Jurkat, Clone E6-1 (cell line): ENCODE measurements at regions not wholly inside any gene's neighbourhood (a gene's known extent, or its start where the extent isn't known, plus 50 kb on each side); places are given as distances from the start of the nearest gene placed in this dataset.
"Not testable (repeated sequence)": the region's sequence is repeated elsewhere in the genome, so short reads cannot be mapped to it uniquely, and the experiment has no call there.

Experiments used
- DNase-seq: peaks from one replicate; pipeline ENCODE4 v3.0.0-alpha.2; 2011; ENCODE audit warnings: low read depth, low spot score
- H3K4me3 ChIP-seq: 2 replicates; pipeline ENCODE4 v1.5.1; 2011; ENCODE audit warnings: mild to moderate bottlenecking, low read length, control low read depth, moderate library complexity

DNA sequence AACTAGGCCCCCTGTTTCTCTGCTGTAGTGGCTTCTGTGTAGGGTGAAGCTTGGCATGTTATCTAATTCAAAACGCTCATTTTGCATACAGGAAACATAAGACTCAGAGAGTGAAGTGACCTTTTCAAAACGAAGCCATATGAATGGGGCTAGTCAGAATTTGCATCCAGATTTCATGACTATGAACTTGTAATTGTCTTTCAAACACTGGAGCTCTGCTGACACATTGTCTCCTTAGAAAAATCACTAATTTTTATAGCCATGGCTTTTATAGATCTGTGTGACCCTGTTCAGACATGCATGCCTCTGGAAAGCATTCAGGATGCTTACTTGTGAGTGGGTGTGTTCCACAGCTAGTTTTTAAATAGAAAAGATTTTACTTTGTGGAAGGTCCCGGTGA is 444.3 kb upstream of the GCFC2 start:
- no peak for DNase-seq
- no peak overlapping the region for H3K4me3 ChIP-seq

DNA sequence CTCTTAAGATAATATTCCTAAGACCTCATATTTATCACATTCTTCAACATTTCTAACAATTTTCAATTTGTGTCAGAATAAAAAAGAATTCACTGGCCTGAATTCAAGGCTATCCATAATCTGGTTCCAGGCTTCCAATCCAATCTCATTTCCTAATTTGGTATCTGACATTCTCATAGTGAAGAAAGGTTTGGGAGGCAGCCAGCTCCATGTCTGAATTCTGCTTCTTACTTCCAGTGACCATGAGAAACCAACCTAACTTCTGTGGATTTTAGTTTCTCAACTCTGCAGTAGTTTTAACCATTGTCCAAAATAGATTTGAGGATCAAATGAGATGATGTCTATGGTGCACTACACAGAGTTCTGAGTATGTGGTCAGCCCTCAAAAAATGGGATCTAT is 439.1 kb upstream of the GCFC2 start:
- no peak overlapping the region for H3K4me3 ChIP-seq
- no peak for DNase-seq

DNA sequence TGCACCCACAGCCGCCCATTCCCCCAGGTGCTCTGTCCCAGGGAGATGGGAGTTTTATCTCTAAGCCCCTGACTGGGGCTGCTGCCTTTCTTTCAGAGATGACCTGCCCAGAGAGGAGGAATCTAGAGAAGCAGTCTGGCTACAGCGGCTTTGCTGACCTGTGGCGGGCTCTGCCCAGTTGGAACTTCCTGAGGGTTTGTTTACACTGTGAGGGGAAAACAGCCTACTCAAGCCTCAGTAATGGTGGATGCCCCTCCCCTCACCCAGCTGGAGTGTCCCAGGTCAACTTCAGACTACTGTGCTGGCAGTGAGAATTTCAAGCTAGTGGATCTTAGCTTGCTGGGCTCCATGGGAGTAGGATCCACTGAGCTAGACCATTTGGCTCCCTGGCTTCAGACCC is 428.6 kb upstream of the GCFC2 start:
- H3K4me3 ChIP-seq, DNase-seq: not testable (repeated sequence)

DNA sequence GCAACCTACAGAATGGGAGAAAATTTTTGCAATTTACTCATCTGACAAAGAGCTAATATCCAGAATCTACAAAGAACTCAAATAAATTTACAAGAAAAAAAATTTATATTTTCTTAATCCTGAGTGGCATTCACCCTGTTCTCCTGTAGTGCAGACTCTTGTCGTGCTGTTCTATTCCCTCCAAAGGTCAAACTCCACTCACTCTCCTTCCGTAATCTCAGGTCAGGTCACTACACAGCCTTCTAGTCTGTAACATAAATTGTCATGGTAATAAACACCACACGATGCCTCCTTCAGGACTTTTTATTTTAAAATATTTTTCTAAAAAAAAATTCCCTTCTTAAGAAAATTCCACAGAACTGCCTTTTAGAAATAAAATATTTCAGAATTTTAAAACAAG is 417.9 kb upstream of the GCFC2 start:
- DNase-seq = no peak
- H3K4me3 ChIP-seq = no peak overlapping the region

DNA sequence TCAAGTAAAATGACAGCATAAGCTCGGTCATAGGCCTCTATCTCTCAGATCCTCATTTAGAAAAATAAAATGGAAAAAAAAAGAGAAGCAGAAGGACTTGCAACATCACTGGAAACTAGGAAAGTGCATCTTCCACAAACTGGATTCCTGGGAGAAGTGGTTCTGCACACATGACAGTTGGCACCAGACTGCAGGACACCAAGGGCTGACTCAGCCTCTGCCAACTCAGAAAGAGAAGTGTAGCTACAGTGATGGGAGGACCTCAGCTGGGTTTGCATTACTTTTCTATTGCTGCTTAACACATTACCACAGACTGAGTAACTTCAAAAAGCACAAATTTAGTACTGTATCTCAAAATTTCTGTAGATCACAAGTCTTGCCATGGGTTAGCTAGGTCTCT is 409.5 kb upstream of the GCFC2 start:
- H3K4me3 ChIP-seq = no peak overlapping the region
- DNase-seq = no peak

DNA sequence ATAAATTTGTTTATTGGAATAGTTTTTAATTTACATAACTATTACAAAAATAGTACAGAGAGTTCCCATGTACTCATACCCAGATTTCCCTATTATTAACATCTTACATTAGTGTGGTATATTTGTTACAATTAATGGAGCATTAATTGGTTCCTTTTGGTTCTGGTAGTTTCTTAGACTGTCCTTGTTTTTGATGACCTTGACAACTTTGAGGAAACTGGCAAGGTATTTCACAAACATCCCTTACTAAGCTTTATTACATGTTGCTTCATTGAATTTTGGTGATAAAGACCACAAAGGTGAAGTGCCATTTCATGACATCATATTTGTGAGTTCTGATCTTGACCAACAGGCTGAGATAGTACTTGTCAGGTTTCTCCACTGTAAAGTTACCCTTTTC is 379.0 kb upstream of the GCFC2 start:
- no peak overlapping the region for H3K4me3 ChIP-seq
- no peak for DNase-seq

DNA sequence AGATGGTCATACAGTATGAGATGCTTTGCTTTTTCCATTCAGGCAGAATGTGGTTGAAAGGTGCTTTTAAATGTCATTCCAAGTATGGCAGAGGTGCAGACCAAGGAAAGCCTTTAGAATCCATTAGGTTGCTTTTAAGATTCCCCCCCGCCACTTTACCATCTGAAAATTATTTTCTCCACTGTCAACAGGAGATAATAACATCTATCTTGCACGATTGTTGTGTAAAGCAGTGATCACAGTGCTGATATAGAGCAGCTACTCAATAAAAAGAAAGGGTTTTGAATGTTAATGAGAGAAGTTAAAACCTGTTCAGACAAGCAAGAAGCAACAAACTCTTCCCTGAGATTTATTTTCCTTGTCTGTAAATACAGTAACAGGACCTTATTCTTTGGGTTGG is 372.5 kb upstream of the GCFC2 start:
- H3K4me3 ChIP-seq = no peak overlapping the region

DNA sequence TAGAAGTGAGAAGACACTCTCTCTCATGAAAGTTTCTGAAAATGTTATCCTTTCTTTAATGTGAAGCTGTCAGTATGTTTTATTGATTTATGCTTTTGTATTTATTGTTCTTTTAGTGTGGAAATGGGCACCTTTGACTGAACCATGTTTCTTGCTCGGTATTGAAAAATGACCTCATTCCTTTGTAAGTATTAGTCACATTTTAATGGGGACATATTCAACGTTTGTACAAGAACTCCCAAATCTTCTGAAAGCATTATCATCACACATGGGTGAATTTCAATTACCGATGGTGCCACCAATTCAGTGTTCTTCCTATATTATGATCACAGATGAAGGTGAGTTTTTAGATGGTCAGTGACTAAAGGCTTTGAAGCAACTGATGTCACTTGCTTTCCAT is 371.8 kb upstream of the GCFC2 start:
- H3K4me3 ChIP-seq = no peak overlapping the region
- no peak for DNase-seq

More for the DNA sequence above, 372.5 kb upstream of the GCFC2 start:
- DNase-seq = no peak

DNA sequence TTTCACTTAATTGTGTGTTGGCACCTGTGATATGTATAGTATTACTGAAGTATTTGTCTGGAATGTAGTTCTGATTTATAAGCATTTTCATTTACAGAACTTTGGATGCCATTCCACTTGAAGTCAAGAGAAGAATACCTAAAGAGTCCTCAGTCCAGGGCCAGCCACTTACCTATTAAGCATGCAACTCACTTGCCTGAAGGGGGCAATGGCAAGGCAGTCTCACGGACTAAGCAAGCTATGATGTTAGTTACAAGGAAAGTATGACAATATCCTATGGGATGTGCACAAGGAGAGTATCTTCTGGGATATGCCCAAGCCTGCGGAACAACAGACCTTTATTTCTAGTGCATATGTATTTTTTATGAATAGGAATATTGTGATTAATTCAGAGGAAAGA is 369.4 kb upstream of the GCFC2 start:
- no peak for DNase-seq
- no peak overlapping the region for H3K4me3 ChIP-seq

DNA sequence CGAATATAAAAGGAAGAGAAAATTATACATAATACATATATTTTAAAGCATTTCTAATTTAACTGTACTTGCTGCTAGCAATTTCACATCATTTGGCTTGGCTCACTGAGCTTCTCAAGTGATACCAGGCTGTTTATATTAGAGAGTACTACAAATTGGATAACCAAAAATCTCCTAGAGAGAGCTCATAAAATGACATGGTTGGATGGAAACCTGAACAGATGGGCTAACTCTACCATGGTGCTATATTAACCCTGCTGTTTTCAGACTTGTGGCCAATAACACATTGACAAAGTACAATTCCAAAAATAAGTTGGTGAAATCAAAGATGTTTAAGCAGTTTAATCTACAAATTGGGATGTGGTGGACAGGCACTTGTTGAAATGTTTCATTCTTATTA is 364.4 kb upstream of the GCFC2 start:
- H3K4me3 ChIP-seq = no peak overlapping the region
- DNase-seq = no peak

DNA sequence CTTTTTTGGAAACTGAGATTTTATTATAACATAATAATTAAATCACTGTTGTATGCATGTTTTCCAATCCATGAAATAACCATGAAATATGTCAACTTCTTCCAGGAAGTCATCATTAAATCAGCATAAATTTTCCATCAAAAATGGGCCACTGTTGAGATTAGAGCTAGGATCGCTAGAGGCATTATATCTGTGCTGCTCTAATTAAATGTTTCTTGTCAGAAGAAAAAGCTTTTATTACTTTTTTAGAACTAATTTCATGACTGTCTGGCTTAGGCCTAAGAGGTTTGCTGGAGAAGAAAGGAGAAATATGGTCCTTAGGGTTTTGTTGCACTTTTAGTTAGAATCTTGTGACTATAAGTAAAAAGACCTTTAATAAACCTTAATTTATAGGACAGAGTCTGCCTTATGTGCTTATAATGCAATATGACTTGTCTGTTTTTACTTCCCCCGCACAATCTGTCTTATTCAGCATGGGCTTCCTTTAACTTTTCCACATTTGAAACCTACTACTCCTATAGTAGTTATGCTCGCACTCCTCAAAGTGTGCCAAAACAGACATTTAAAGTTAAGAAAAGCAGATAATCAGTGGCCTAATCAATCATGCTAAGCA is 363.4 kb upstream of the GCFC2 start:
- no peak overlapping the region for H3K4me3 ChIP-seq
- DNase-seq = no peak

DNA sequence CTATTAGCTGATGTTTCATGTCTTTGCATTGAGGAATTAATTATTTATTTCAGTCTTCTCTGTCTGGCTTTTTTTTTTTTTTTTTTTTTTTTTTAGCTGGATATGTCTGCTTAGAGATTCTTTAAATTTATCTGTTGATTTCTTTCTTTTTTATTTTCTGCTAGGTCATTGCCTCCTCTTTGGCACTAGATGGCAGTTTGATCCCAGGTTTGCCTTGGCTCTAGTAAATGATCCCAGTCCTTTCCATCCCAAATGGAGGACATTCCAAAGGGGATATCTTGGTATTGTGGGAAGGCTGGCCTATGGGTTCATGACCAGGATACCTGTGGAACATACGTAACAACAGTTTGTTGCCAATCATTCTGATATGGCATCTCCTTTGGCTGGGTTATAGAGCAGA is 339.5 kb upstream of the GCFC2 start:
- H3K4me3 ChIP-seq = no peak overlapping the region
- DNase-seq = no peak

DNA sequence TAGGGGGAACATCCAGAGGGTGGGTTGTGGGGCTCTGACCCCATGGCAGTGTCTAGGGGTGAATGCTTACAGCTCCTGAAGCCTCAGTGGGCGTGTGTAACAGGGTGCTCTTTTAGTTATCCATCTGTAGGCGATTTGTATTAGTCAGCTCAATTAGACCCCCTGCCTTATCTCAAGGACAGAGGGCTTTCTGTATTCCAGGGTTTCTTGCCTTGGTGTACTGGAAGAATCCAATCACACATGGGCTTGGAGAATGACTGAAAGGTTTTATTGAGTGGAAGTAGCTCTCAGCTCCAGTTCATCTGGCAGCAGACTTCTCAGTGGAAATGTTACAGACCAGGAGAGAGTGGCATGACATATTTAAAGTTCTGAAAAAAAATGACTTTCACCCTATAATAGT is 334.0 kb upstream of the GCFC2 start:
- no peak for DNase-seq
- no peak overlapping the region for H3K4me3 ChIP-seq

DNA sequence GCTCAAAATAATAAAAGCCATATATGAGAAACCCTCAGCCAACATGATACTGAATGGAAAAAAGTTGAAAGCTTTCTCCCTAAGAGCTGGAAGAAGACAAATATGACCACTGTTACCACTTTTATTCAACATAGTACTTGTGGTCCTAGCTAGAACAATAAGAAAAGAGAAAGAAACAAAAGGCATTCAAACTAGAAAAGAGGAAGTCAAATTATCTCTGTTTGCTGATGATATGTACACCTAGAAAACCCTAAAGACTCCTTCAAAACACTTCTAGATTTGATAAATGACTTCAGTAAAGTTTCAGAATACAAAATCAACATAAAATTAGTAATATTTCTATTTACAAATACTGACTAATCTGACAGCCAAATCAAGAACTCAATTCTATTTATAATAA is 328.8 kb upstream of the GCFC2 start:
- DNase-seq = no peak

DNA sequence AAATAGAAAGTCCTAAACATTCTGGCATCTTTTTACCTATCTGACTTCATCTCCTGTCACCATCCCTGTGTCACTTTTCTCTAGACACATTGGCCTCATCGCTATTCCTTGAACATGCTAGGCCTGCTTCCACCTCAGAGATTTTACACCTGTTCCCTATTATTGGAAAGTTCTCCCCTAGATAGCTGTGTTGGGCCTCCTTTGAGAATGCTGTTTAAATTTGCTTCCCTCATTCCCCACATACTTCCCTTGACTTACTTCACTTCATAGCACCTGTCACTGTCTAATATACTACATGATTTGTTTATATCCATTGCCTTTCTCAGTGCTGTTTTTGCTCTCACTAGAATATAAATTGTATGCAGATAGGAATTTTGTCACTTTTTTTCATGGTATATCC is 317.0 kb upstream of the GCFC2 start:
- no peak for DNase-seq

More for the DNA sequence above, 328.8 kb upstream of the GCFC2 start:
- no peak overlapping the region for H3K4me3 ChIP-seq

DNA sequence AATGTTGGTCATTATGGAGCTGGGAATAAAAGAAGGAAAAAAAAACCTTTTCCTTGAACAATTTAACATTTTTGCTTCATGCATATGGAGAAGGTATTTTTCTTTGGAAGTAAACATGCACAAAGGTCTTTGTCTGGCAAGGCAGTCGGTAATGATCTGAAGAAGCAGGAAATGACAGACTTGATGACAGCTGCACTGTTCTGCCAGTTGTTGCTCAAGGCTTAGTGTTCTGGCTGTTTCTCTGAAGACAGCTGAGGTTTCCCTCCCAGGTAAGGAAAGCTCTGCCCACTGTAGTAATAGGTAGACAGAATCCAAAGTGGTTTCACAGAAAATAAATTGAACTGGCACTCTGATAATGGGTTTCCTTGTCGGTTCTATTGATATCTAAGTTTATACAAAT is 308.4 kb upstream of the GCFC2 start:
- DNase-seq = no peak
- H3K4me3 ChIP-seq = no peak overlapping the region

More for the DNA sequence above, 317.0 kb upstream of the GCFC2 start:
- no peak overlapping the region for H3K4me3 ChIP-seq

DNA sequence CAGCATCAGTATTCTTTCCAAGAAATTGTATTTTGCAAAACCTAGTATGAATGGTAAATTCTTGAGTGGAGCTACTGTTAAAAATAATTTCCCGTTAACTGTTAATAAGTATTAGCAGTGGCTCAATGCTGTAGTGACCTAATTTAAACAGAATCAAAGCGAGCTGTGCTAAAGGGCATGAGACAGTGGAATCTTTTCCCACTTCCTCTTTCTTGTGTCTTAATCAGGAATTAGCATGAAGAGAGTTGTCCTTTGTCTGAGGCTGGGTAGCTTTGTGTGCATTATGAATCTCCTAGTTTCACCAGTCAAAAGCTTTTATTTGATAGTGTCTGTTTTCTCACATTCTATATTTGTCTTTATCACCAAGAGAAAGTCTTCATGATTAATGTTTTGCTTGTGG is 298.8 kb upstream of the GCFC2 start:
- DNase-seq = no peak
- H3K4me3 ChIP-seq = no peak overlapping the region

DNA sequence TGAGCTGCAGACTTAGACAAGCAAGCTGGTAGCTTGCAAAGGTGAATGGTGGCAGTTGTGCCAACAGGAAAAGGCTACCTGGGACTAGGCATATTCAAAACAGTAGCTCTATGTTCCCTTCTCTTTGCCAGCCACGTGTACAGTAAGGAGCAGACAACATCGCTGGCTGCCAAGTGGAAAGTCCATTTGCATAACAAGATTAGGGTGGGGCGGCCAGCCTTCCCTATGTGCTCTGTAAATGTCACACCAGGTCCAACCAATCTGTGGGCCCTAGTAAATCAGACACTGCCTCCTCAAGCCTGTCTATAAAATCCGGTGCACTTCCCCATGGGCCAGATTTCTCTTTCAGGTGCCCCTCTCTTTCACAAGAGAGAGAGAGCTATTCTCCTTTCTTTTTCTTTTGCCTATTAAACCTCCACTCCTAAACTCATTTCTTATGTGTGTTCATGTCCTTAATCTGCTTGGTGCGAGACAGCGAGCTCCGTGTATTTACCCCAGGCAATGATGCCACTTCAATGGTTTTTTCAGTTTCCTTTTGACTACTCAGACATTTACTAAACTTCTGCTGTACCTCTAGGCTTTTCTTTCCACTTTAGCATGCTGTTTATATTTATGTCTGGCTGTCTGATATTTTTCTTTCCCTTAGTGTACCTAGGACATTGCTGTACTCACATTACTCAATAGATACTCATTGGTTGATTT is 297.4 kb upstream of the GCFC2 start:
- DNase-seq = no peak
- no peak overlapping the region for H3K4me3 ChIP-seq

DNA sequence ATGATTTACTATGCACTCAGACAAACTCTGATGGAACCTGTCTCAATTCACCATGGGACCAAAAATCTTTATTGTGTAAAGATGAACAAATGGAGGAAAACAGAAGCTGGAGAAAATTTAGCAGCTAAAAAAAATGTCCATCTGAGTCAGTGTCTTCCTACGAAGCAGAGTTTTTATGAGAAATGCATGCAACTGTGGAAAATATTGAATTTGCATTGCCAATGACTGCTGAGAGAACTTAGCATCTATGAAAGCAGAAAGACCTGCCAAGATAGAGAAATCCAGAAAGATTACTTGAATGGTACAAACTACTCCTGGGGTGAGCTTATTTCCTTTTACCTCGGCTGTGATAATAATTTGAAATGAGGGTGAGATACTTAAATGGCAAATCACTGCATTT is 289.7 kb upstream of the GCFC2 start:
- DNase-seq = no peak
- no peak overlapping the region for H3K4me3 ChIP-seq

DNA sequence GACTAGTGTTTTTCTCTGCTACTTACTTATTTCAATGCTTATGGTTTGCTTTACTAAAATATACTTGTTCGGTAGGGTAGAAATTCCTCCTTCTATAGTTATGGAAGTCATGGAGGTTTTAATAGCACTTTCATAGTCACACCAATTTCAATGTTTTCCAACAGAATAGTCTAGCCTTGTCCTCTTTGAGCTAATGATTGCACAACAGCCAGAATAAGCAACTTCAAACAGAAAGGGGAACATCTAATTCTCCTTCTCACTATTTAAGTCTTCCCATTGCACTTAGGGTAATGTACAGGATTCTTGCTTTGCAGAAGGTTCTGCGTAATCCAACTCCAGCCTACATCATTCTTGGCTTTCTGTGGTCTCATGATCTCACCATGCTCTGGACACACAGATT is 287.7 kb upstream of the GCFC2 start:
- DNase-seq = no peak
- no peak overlapping the region for H3K4me3 ChIP-seq

DNA sequence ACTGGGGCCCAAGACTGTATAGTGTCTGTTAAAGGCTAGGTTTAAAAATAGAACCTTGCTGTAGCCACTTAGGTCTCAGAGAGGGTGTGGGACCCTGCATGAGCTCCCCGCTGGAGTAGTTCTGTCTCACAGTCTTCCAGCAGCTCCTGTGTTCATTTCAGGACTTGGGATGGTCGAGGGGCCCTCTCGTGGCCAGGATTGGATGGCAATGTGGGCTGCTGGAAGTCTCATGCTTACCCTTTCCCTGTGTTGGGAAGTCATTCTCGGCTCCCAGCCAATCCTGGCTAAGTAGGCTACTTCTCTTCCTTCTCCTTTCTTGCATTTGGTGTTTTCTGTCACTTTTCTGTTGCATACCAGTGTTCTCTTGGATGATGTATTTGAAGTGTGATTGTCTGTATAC is 284.0 kb upstream of the GCFC2 start:
- DNase-seq = no peak
- no peak overlapping the region for H3K4me3 ChIP-seq
